22Rv1 (cell line): ENCODE measurements at regions not wholly inside any gene's neighbourhood (a gene's known extent, or its start where the extent isn't known, plus 50 kb on each side); places are given as distances from the start of the nearest gene placed in this dataset.

Source experiments
- H3K27ac ChIP-seq: fragments of 450-650 bp; 2 replicates; pipeline ENCODE4 v1.5.1; 2017
- CTCF ChIP-seq: fragments of 450-650 bp; IDR thresholded peaks from 2 replicates; pipeline ENCODE4 v1.5.1; 2017; ENCODE audit warnings: mild to moderate bottlenecking
- ZFX ChIP-seq: fragments of 450-650 bp; IDR thresholded peaks from 2 replicates; pipeline ENCODE4 v1.6.1; 2017; ENCODE audit warnings: antibody characterized with exemption, borderline replicate concordance

DNA sequence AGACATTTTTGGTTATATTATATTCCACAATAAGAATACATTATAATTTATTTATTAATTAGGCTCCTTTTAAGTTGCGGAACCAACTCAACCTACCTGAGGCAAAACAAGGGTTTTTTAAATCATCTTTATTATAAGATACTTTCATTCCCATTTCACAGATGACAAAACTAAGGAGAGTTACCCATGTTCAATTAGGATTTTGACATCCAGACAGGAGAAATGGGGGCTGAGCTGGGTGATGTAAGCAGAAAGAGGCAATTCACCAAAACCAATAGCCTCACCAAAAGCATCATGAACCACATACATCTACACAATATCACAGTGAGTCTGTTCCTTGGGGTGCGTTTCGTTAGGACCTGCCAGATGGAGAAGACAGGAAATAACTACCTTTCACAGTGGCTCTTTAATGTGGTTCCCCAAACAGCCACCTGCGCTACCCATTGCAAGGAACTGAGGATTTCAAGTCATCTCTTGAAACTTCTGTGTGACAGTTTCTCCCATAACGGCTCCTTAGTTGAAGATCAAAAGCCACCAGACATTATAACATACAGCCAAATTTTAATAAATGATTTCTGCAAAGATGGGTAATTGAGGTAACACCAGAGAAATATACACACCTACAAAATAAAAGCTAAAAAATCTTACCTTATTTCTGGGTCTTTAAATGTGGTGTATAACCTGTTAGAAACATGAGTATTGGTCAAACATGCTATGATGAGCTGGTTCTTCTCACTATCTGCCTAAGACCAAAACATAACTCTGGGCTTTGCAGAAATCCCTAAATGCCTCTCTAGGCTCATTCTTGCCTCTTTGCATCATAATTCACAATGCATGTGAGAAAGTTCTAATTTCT is 190.6 kb upstream of the LEF1 start:
- TF ChIP-seq CTCF (no peak), ZFX (no peak)
- H3K27ac ChIP-seq: no peak overlapping the region

DNA sequence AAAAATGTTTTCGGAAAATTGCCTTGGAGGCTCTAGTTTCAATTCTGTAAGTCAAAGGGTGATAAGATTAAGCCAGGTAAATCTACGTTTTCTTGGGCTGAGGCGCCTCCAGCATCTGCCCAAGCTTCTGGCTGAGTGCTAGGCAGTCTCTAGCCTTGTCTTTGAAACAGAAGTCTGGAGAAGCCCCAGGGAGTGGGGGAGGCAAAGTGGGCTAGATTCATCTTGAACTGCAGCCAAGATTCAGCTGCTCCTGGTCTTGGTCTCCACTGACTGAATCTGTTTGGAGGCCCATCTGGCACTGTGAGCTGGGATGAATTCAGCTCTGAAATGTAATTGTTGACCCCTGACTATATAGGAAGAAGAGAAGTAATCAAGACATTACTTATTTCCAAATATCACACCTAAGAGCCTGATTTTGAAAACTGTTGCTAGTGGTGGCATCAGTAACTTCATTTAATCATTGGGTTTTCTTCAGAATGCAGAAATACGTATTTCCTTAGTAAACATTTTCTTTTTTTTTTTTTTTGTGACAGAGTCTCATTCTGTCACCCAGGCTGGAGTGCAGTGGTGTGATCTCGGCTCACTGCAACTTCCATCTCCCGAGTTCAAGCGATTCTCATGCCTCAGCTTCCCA is 187.3 kb upstream of the LEF1 start:
- H3K27ac ChIP-seq: no peak overlapping the region
- TF ChIP-seq ZFX: no peak
- no peak for TF ChIP-seq CTCF

- no peak overlapping the region for H3K27ac ChIP-seq
- TF ChIP-seq ZFX (no peak), CTCF (no peak)
Observed at GRCh38 chr4:108355186-108355901, 186.6 kb upstream of the LEF1 start.

DNA sequence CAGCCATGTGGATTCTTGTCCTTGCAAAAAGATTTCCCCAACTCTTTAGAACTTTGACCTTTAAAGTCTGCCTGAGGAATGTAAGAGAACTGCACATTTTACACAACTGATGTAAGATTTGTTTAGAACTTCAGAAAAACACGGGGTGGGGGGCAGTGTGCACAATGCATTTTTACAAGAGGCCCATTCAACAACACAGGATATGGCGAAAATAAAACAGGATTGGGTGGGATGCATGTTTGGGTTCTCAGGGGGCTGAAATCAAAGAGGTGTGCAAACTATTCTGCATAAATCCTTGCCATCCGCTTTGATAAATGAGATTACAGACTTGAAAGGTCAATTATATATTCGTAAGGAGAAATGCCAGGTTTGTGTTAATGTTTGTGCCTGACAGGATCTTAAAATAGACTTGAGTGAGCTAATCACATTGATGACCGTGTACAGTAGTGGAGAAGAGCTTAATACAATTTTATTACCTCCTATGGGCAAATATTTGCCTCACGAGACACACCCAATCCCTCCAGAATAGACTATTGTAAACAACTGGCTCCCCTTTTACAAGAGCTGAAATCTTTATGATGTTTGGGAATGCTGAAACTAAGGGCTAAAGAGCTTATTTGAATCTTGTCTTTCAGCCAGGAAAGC is 184.1 kb upstream of the LEF1 start:
- H3K27ac ChIP-seq: peak overlapping the region; percentile 83

GRCh38 chr4:108351791-108352190 is 183.1 kb upstream of the LEF1 start:
- no peak for TF ChIP-seq ZFX
- TF ChIP-seq CTCF: no peak
- peak overlapping the region; percentile 83 for H3K27ac ChIP-seq

More for the DNA sequence above, 184.1 kb upstream of the LEF1 start:
- no peak for TF ChIP-seq CTCF
- TF ChIP-seq ZFX: no peak

DNA sequence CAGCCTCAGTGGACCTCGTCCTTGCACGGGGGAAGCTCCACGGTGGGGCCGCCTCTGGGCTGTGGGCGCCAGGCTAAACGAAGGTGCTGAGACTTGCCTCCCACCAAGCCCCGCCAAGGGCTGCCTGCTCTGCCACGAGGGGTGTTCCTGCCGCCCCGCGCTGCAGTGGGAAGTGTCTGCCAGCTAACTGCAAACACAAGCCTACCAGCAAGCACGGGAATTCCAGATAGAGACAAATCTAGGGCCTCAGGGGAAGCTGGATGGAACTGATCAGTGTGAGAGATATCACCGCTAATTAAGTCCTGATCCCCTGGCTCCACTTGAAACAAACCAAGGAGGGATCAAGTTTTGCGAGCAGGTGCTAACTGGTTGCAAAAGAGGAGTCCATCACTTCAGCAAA is 181.6 kb upstream of the LEF1 start:
- peak overlapping the region; percentile 83 for H3K27ac ChIP-seq
- TF ChIP-seq ZFX (no peak), CTCF (no peak)
